Peyer's patch (tissue), 4 donors: ENCODE measurements at regions not wholly inside any gene's neighbourhood (a gene's known extent, or its start where the extent isn't known, plus 50 kb on each side); places are given as distances from the start of the nearest gene placed in this dataset.

Experiments used
- POLR2A ChIP-seq, 2 donors: fragments of 450-650 bp; IDR thresholded peaks; one replicate each; pipeline ENCODE4 v1.5.1; 2017; ENCODE audit warnings: antibody characterized with exemption in 2 of 2, mild to moderate bottlenecking in 2 of 2, moderate library complexity in 2 of 2
- TF ChIP-seq, protein P1 (sequence below), 6 experiments: fragments of 450-650 bp in 4 of 6; fragments of 200-600 bp in 2 of 6; sonication (generic) in 1 of 6; IDR thresholded peaks; one replicate each; pipeline ENCODE4 v1.5.1; 2017 to 2019; ENCODE audit warnings: antibody characterized with exemption in 6 of 6, mild to moderate bottlenecking in 3 of 6, moderate library complexity in 1 of 6

DNA sequence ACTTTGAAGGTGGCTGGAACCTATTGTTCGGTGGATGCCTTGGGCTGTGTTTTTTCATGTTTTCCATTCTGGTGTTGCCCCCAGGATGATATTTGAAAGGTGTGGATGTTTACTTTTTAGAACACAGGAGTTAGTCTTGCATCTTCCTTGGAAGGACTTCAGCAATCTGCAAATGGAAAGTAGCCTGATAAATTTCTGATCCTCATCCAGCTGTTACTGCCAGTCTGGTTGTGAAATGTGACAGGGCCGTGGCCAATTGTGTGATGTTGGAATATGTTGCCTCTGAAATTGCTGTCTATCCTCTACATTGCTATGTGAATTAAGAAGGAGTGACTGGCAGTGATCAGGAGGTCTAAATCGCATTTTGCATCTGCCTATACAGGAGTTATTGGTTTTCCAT, 382.5 kb upstream of the C2CD4B start:
- TF ChIP-seq, protein P1, sequence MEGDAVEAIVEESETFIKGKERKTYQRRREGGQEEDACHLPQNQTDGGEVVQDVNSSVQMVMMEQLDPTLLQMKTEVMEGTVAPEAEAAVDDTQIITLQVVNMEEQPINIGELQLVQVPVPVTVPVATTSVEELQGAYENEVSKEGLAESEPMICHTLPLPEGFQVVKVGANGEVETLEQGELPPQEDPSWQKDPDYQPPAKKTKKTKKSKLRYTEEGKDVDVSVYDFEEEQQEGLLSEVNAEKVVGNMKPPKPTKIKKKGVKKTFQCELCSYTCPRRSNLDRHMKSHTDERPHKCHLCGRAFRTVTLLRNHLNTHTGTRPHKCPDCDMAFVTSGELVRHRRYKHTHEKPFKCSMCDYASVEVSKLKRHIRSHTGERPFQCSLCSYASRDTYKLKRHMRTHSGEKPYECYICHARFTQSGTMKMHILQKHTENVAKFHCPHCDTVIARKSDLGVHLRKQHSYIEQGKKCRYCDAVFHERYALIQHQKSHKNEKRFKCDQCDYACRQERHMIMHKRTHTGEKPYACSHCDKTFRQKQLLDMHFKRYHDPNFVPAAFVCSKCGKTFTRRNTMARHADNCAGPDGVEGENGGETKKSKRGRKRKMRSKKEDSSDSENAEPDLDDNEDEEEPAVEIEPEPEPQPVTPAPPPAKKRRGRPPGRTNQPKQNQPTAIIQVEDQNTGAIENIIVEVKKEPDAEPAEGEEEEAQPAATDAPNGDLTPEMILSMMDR (IDR thresholded peaks at IDR 0.05), result no peak
- TF ChIP-seq POLR2A (IDR thresholded peaks at IDR 0.05), result no peak
